GM12874 (cell line): ENCODE measurements at regions not wholly inside any gene's neighbourhood (a gene's known extent, or its start where the extent isn't known, plus 50 kb on each side); places are given as distances from the start of the nearest gene placed in this dataset.

Source experiments
- TF ChIP-seq, protein P1 (sequence below): IDR thresholded peaks from 2 replicates; pipeline ENCODE4 v1.5.1; 2011; ENCODE audit warnings: low read depth, mild to moderate bottlenecking, control low read depth, low read length, moderate library complexity; ENCODE audit not compliant: insufficient read depth

DNA sequence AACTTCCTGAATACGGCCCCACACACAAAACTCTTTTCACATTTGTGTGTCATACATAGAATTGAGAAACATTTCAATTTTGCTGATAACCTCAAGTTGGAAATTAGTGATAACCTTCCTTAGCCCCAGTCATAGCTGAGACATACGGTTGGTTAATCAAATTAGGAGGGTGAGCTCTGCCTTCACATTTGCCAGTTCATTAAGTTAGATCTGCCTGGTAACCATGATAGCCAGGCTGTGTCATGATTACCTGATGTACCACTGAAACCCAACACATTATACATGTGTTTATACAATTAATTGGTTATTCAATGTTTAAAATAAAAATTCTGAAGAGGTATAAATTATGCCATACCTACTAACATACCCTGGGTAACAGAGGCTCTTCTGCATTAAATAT lies 60.8 kb upstream of the RAB11FIP2 start:
- TF ChIP-seq, protein P1, sequence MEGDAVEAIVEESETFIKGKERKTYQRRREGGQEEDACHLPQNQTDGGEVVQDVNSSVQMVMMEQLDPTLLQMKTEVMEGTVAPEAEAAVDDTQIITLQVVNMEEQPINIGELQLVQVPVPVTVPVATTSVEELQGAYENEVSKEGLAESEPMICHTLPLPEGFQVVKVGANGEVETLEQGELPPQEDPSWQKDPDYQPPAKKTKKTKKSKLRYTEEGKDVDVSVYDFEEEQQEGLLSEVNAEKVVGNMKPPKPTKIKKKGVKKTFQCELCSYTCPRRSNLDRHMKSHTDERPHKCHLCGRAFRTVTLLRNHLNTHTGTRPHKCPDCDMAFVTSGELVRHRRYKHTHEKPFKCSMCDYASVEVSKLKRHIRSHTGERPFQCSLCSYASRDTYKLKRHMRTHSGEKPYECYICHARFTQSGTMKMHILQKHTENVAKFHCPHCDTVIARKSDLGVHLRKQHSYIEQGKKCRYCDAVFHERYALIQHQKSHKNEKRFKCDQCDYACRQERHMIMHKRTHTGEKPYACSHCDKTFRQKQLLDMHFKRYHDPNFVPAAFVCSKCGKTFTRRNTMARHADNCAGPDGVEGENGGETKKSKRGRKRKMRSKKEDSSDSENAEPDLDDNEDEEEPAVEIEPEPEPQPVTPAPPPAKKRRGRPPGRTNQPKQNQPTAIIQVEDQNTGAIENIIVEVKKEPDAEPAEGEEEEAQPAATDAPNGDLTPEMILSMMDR, result no peak

DNA sequence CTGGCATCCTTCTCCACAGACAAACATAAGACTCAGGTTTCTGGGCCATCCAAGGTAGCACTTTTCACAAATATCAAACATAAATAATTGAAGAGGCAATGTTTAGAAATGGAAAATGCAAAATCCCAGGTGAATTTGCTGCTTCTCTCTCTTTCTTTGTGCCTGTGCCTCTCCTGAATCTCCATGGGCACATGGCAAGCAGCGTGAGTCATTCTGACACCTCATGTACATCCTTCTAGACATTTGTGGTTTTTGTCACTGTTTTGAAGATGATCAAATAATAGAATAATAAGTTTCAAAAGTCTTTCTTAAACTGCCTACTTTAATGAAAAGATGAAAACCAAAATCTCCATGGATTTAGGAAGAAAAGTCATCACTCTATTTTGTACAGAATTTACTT lies 60.3 kb upstream of the RAB11FIP2 start:
- TF ChIP-seq, protein P1, result no peak

DNA sequence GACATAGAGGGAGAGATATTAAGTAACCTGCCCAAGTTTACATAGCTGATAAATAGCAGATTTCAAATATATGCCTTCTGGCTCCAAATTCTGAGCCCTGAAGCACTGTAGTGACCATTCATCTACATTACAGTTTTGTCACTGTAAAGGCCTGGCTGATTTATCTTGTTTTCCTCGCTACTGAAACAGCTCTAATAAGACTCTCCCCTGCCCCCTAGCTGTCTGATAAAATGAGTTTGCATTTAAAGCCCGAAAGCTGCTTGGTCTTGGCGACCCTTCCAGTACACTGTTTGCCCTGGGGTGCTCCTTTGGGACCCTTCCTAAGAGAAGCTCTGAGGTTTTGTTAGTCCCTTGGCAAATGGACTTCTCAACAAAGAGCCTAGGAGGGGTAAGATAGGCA lies 59.7 kb upstream of the RAB11FIP2 start:
- TF ChIP-seq, protein P1, result peak; percentile 44

DNA sequence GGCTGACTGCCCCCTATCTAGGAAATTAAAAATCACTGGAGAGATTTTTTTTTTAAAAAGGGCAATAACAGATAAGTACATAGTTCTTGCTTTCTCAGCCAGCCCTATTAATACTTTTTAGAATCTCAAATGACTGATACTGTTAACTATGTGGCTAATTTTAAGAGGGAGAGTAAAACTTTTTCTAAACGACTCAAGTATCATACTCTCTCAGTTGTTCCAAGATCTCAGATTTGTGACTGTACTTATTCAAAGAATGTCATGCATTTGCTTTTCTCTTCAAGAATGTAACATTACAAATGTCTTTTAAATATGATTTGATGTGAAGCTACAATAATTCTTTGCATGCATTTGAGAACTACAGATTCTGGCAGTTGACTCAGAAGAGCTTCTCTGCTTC lies 55.4 kb upstream of the RAB11FIP2 start:
- TF ChIP-seq, protein P1, result no peak

DNA sequence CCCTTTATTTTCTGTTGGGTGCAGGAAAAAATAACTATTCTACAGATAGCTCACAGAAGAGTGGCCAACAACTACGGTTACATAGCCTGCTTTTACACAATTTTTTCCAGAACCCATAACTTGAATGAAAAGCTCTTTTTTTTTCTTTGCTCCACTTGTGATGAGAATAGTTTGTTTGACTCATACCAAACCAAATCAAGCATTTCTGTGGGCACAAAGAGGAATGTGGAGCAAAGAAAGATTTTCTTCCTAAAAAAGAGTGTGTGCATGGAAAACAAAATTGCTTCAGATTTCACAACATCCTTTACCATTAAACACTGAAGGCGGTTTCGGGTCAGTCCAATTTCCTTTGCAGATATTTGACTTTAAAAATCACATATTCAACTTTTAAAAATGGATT lies 54.8 kb upstream of the RAB11FIP2 start:
- TF ChIP-seq, protein P1, result no peak
